ENCODE measurements at regions not wholly inside any gene's neighbourhood (a gene's known extent, or its start where the extent isn't known, plus 50 kb on each side); places are given as distances from the start of the nearest gene placed in this dataset.

- no peaks in the 10 kb centered on the region for H3K36me3 ChIP-seq (ENCODE audit: low read depth)
- intact Hi-C loops (cut with micrococcal nuclease; ENCODE audit: unreplicated experiment): no loop called here
- no TSS peak for BruUV-seq (replicated peaks)
- H3F3A ChIP-seq (ENCODE audit: insufficient read depth, low read depth): no peaks in the 10 kb centered on the region
- no peak for TF ChIP-seq CTCF (conservative IDR thresholded peaks at IDR 0.05)
- H3K4me1 ChIP-seq (replicated peaks; ENCODE audit: insufficient read depth): no peaks in the 10 kb centered on the region
- H3K9me2 ChIP-seq (ENCODE audit: insufficient read depth): no peaks in the 10 kb centered on the region
- POLR2A ChIA-PET (ENCODE audit: unreplicated experiment): no interaction called here
- H3K4me2 ChIP-seq: no peak overlapping the region
- H3K27me3 ChIP-seq (ENCODE audit: insufficient read depth, low read depth): no peaks in the 10 kb centered on the region
- CTCF ChIA-PET: no interaction called here
- no peak overlapping the region for H3K27ac ChIP-seq
- H3K9me3 ChIP-seq (ENCODE audit: insufficient read depth, low read depth): no peaks in the 10 kb centered on the region
- no peak overlapping the region for H3K4me3 ChIP-seq
- no peak overlapping the region for H2AFZ ChIP-seq
- no peaks in the 10 kb centered on the region for H4K20me1 ChIP-seq (ENCODE audit: insufficient read depth)
- no peak for DNase-seq
- no peaks in the 10 kb centered on the region for H3K79me2 ChIP-seq (ENCODE audit: low read depth)
Measured at GRCh38 chr2:193847130-193847529, 1652.4 kb upstream of the TMEFF2 start.

GRCh38 chr2:193845604-193846003 lies 1650.9 kb upstream of the TMEFF2 start:
- H3K27me3 ChIP-seq (ENCODE audit: insufficient read depth, low read depth): no peaks in the 10 kb centered on the region
- no peaks in the 10 kb centered on the region for H3K4me1 ChIP-seq (replicated peaks; ENCODE audit: insufficient read depth)
- no peaks in the 10 kb centered on the region for H3K9me2 ChIP-seq (ENCODE audit: insufficient read depth)
- no peak for DNase-seq
- H2AFZ ChIP-seq: no peak overlapping the region
- TF ChIP-seq CTCF (conservative IDR thresholded peaks at IDR 0.05): no peak
- no peak for TF ChIP-seq EZH2 (IDR thresholded peaks at IDR 0.05; ENCODE audit: low read depth)
- CTCF ChIA-PET: no interaction called here
- intact Hi-C loops (cut with micrococcal nuclease; ENCODE audit: unreplicated experiment): no loop called here
- no TSS peak for BruUV-seq (replicated peaks)
- H3K79me2 ChIP-seq (ENCODE audit: low read depth): no peaks in the 10 kb centered on the region
- no peaks in the 10 kb centered on the region for H3K9me3 ChIP-seq (ENCODE audit: insufficient read depth, low read depth)
- H3K36me3 ChIP-seq (ENCODE audit: low read depth): no peaks in the 10 kb centered on the region
- H4K20me1 ChIP-seq (ENCODE audit: insufficient read depth): no peaks in the 10 kb centered on the region
- no peak overlapping the region for H3K27ac ChIP-seq
- no peaks in the 10 kb centered on the region for H3F3A ChIP-seq (ENCODE audit: insufficient read depth, low read depth)
- no peak overlapping the region for H3K4me2 ChIP-seq
- POLR2A ChIA-PET (ENCODE audit: unreplicated experiment): no interaction called here
- no peak overlapping the region for H3K4me3 ChIP-seq

GRCh38 chr2:193843675-193844074 lies 1648.9 kb upstream of the TMEFF2 start:
- POLR2A ChIA-PET (ENCODE audit: unreplicated experiment): no interaction called here
- Histone ChIP-seq H3K9me3 (ENCODE audit: insufficient read depth, low read depth) (no peaks in the 10 kb centered on the region), H3K9me2 (ENCODE audit: insufficient read depth) (no peaks in the 10 kb centered on the region), H4K20me1 (ENCODE audit: insufficient read depth) (no peaks in the 10 kb centered on the region), H3K4me2 (no peak overlapping the region), H3F3A (ENCODE audit: insufficient read depth, low read depth) (no peaks in the 10 kb centered on the region), H2AFZ (no peak overlapping the region), H3K27me3 (ENCODE audit: insufficient read depth, low read depth) (no peaks in the 10 kb centered on the region), H3K27ac (no peak overlapping the region), H3K79me2 (ENCODE audit: low read depth) (no peaks in the 10 kb centered on the region), H3K4me3 (no peak overlapping the region), H3K4me1 (replicated peaks; ENCODE audit: insufficient read depth) (no peaks in the 10 kb centered on the region), H3K36me3 (ENCODE audit: low read depth) (no peaks in the 10 kb centered on the region)
- no TSS peak for BruUV-seq (replicated peaks)
- intact Hi-C loops (cut with micrococcal nuclease; ENCODE audit: unreplicated experiment): no loop called here
- no peak for DNase-seq
- CTCF ChIA-PET: no interaction called here
- TF ChIP-seq CTCF (conservative IDR thresholded peaks at IDR 0.05) (no peak), EZH2 (IDR thresholded peaks at IDR 0.05; ENCODE audit: low read depth) (no peak)

Data from PC-9 (cell line).